Peyer's patch (tissue), 4 donors: ENCODE measurements at regions not wholly inside any gene's neighbourhood (a gene's known extent, or its start where the extent isn't known, plus 50 kb on each side); places are given as distances from the start of the nearest gene placed in this dataset.

ENCODE experiments used
- POLR2A ChIP-seq, 2 donors: fragments of 450-650 bp; IDR thresholded peaks; one replicate each; pipeline ENCODE4 v1.5.1; 2017; ENCODE audit warnings: antibody characterized with exemption in 2 of 2, mild to moderate bottlenecking in 2 of 2, moderate library complexity in 2 of 2
- TF ChIP-seq, protein P1 (sequence below), 6 experiments: fragments of 450-650 bp in 4 of 6; fragments of 200-600 bp in 2 of 6; sonication (generic) in 1 of 6; IDR thresholded peaks; one replicate each; pipeline ENCODE4 v1.5.1; 2017 to 2019; ENCODE audit warnings: antibody characterized with exemption in 6 of 6, mild to moderate bottlenecking in 3 of 6, moderate library complexity in 1 of 6

DNA sequence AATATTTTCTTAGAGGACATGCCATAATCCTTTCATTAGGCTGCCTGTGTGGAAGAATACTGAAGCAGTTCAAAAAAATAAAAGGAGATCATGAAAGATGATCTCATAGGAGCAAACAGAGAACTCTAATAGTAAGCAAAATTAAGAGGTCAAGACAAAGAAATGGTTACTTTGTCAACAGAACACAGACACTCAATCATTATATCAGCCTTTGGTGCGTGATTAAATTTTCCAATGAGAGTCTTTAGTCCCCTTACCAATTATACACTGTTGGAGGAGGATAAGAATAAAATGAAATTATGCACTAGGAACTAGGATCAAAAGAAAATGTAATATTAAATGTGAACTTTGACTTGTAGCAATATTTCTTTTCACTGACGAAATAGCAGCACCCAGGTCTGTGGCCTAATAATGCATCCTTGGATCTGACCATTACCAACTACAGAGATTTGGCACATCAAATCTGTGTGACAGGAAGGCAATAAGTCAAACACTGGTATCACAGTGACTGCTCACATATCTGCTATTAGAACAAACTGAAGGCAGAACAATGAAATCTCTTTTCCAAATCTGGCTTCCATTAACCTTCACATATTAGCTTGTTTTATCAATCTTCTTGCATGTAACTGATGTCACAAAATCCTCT lies 1812.9 kb downstream of the PLA2G4A start:
- TF ChIP-seq, protein P1, sequence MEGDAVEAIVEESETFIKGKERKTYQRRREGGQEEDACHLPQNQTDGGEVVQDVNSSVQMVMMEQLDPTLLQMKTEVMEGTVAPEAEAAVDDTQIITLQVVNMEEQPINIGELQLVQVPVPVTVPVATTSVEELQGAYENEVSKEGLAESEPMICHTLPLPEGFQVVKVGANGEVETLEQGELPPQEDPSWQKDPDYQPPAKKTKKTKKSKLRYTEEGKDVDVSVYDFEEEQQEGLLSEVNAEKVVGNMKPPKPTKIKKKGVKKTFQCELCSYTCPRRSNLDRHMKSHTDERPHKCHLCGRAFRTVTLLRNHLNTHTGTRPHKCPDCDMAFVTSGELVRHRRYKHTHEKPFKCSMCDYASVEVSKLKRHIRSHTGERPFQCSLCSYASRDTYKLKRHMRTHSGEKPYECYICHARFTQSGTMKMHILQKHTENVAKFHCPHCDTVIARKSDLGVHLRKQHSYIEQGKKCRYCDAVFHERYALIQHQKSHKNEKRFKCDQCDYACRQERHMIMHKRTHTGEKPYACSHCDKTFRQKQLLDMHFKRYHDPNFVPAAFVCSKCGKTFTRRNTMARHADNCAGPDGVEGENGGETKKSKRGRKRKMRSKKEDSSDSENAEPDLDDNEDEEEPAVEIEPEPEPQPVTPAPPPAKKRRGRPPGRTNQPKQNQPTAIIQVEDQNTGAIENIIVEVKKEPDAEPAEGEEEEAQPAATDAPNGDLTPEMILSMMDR (IDR thresholded peaks at IDR 0.05), result no peak
- TF ChIP-seq POLR2A (IDR thresholded peaks at IDR 0.05), result no peak
